GM21528 (cell line): ENCODE measurements at regions not wholly inside any gene's neighbourhood (a gene's known extent, or its start where the extent isn't known, plus 50 kb on each side); places are given as distances from the start of the nearest gene placed in this dataset.

Experiments
- ATAC-seq: cut with Tn5 transposase; IDR thresholded peaks from one replicate; pipeline ENCODE4 v1.9.1; 2021; ENCODE audit warnings: mild to moderate bottlenecking, moderate library complexity; ENCODE audit not compliant: unreplicated experiment, low FRiP score

- ATAC-seq: no peak
These were observed 422.9 kb downstream of the RAD51AP2 start for GRCh38 chr2:17095340-17095739.

GRCh38 chr2:17093712-17094111, 424.5 kb downstream of the RAD51AP2 start:
- ATAC-seq: no peak

GRCh38 chr2:17086990-17087389, 421.4 kb upstream of the CYRIA start:
- ATAC-seq: no peak

- ATAC-seq: no peak
These were observed 420.0 kb upstream of the CYRIA start for GRCh38 chr2:17085546-17086202.

GRCh38 chr2:17084877-17085276, 419.2 kb upstream of the CYRIA start:
- no peak for ATAC-seq

GRCh38 chr2:17083902-17084301, 418.3 kb upstream of the CYRIA start:
- no peak for ATAC-seq

- ATAC-seq: no peak
These were observed 413.6 kb upstream of the CYRIA start for GRCh38 chr2:17079262-17079661.

- no peak for ATAC-seq
These were observed 410.9 kb upstream of the CYRIA start for GRCh38 chr2:17076533-17076932.

- no peak for ATAC-seq
These were observed 405.1 kb upstream of the CYRIA start for GRCh38 chr2:17070711-17071110.

- ATAC-seq: no peak
These were observed 403.9 kb upstream of the CYRIA start for GRCh38 chr2:17069564-17069963.

- no peak for ATAC-seq
These were observed 402.4 kb upstream of the CYRIA start for GRCh38 chr2:17068021-17068420.

GRCh38 chr2:17065536-17065935, 399.9 kb upstream of the CYRIA start:
- ATAC-seq: no peak

GRCh38 chr2:17061028-17061427, 395.4 kb upstream of the CYRIA start:
- ATAC-seq: no peak

- no peak for ATAC-seq
These were observed 393.8 kb upstream of the CYRIA start for GRCh38 chr2:17059458-17059857.

- ATAC-seq: no peak
These were observed 393.3 kb upstream of the CYRIA start for GRCh38 chr2:17058772-17059402.

GRCh38 chr2:17057109-17058017, 391.7 kb upstream of the CYRIA start:
- ATAC-seq: no peak

- ATAC-seq: no peak
These were observed 390.6 kb upstream of the CYRIA start for GRCh38 chr2:17056236-17056635.

GRCh38 chr2:17052001-17052400, 386.4 kb upstream of the CYRIA start:
- no peak for ATAC-seq

- no peak for ATAC-seq
These were observed 385.9 kb upstream of the CYRIA start for GRCh38 chr2:17051538-17051937.

- no peak for ATAC-seq
These were observed 377.5 kb upstream of the CYRIA start for GRCh38 chr2:17043173-17043572.

- ATAC-seq: no peak
These were observed 370.7 kb upstream of the CYRIA start for GRCh38 chr2:17036361-17036760.
